Kidney epithelial cell (primary cell): ENCODE measurements at regions not wholly inside any gene's neighbourhood (a gene's known extent, or its start where the extent isn't known, plus 50 kb on each side); places are given as distances from the start of the nearest gene placed in this dataset.

Experiments
- DNase-seq: peaks from one replicate; pipeline ENCODE4 v3.0.0-alpha.2; 2010; ENCODE audit warnings: low read depth
- H3K27me3 ChIP-seq: 2 replicates; pipeline ENCODE4 v1.6.0; 2011; ENCODE audit warnings: low read length; ENCODE audit not compliant: control insufficient read depth, insufficient read depth
- H3K36me3 ChIP-seq: 2 replicates; pipeline ENCODE4 v1.5.1; 2011; ENCODE audit warnings: low read length; ENCODE audit not compliant: control insufficient read depth, insufficient read depth
- H3K4me3 ChIP-seq: 2 replicates; pipeline ENCODE4 v1.5.1; 2011; ENCODE audit warnings: low read depth, mild to moderate bottlenecking, control low read depth, low read length
- CTCF ChIP-seq: IDR thresholded peaks from 2 replicates; pipeline ENCODE4 v1.5.1; 2011; ENCODE audit warnings: mild to moderate bottlenecking, moderate library complexity, low read length, control low read depth, inconsistent platforms; ENCODE audit not compliant: insufficient read depth, poor library complexity, severe bottlenecking

- no peak for DNase-seq
- Histone ChIP-seq H3K36me3 (no peaks in the 10 kb centered on the region), H3K27me3 (peaks cover 3% of the 10 kb centered on the region), H3K4me3 (no peak overlapping the region)
- TF ChIP-seq CTCF = no peak
Observed at GRCh38 chr22:49677495-49677889, 150.2 kb downstream of the BRD1 start.

- Histone ChIP-seq H3K4me3 (no peak overlapping the region), H3K27me3 (peaks cover 6% of the 10 kb centered on the region), H3K36me3 (no peaks in the 10 kb centered on the region)
- TF ChIP-seq CTCF = no peak
- DNase-seq = no peak
Observed at GRCh38 chr22:49676783-49677494, 150.7 kb downstream of the BRD1 start.

GRCh38 chr22:49676230-49676629, 151.4 kb downstream of the BRD1 start:
- Histone ChIP-seq H3K4me3 (no peak overlapping the region), H3K27me3 (peaks cover 13% of the 10 kb centered on the region), H3K36me3 (no peaks in the 10 kb centered on the region)
- DNase-seq = no peak
- TF ChIP-seq CTCF = no peak

GRCh38 chr22:49674479-49675050, 153.1 kb downstream of the BRD1 start:
- no peaks in the 10 kb centered on the region for H3K36me3 ChIP-seq
- DNase-seq = no peak
- no peak overlapping the region for H3K4me3 ChIP-seq
- no peak for TF ChIP-seq CTCF
- H3K27me3 ChIP-seq = peaks cover 25% of the 10 kb centered on the region

- Histone ChIP-seq H3K36me3 (no peaks in the 10 kb centered on the region), H3K4me3 (no peak overlapping the region), H3K27me3 (peaks cover 29% of the 10 kb centered on the region)
- no peak for DNase-seq
- no peak for TF ChIP-seq CTCF
Observed at GRCh38 chr22:49673048-49673447, 154.6 kb downstream of the BRD1 start.

GRCh38 chr22:49672014-49672516, 155.6 kb downstream of the BRD1 start:
- Histone ChIP-seq H3K27me3 (peaks cover 29% of the 10 kb centered on the region), H3K36me3 (no peaks in the 10 kb centered on the region), H3K4me3 (no peak overlapping the region)
- no peak for DNase-seq
- TF ChIP-seq CTCF = no peak
